GM20431 (cell line): ENCODE measurements at regions not wholly inside any gene's neighbourhood (a gene's known extent, or its start where the extent isn't known, plus 50 kb on each side); places are given as distances from the start of the nearest gene placed in this dataset.
"Not testable (repeated sequence)": the region's sequence is repeated elsewhere in the genome, so short reads cannot be mapped to it uniquely, and the experiment has no call there.

Experiments
- in situ Hi-C: fragments of 300-500 bp; cut with MseI, MboI; formaldehyde crosslinking; loops from one replicate; pipeline ENCODE4 v1.15.0; 2020; ENCODE audit warnings: low sequenced_read_pairs; ENCODE audit not compliant: unreplicated experiment

GRCh38 chr4:12089920-12090319, 661.2 kb upstream of the HS3ST1 start:
- in situ Hi-C loops, result not testable (repeated sequence)

DNA sequence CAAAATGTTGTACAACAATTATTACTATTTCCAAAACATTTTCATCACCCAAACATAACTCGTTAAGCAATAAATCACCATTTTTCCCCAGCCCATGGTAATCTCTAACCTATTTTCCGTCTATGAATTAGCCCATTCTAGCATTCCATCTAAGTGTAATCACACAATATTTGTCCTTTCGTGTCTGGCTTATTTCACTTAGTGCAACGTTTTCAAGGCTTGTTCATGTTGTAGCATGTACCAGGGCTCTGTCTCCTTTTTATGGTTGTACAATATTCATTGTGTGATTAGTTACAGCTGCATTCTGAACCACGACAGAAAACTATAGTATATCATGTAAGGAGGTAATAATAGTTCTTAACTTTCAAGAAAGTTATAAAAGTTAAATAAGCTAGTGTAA, 656.0 kb upstream of the HS3ST1 start:
- in situ Hi-C loops, result no loop called here

GRCh38 chr4:12071316-12071715, 642.6 kb upstream of the HS3ST1 start:
- in situ Hi-C loops, result no loop called here

- in situ Hi-C loops, result no loop called here
Observed at GRCh38 chr4:12053966-12054365, 625.3 kb upstream of the HS3ST1 start.

DNA sequence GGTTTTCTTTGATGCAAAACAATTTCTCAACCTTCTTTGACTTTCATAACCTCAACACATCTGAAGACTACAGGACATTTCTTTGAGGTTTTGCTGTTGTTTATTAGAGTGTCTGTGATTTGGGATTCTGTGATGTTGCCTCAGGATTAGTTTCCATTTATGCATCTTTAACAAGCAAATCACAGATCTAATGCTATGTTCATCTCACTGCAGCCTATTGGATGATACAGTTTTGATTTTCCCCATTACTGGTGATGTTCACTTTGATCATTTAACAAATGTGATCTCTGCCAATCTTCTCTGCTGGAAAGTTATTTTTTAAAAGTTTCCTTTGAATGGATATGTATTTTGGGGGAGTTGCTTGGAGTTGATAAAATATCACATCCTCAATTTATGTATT, 624.9 kb upstream of the HS3ST1 start:
- in situ Hi-C loops, result no loop called here

GRCh38 chr4:12050357-12050756, 621.7 kb upstream of the HS3ST1 start:
- in situ Hi-C loops, result no loop called here

GRCh38 chr4:12042818-12043217, 614.1 kb upstream of the HS3ST1 start:
- in situ Hi-C loops, result no loop called here

GRCh38 chr4:12041828-12042227, 613.1 kb upstream of the HS3ST1 start:
- in situ Hi-C loops, result no loop called here

GRCh38 chr4:12036450-12036849, 607.8 kb upstream of the HS3ST1 start:
- in situ Hi-C loops, result no loop called here

- in situ Hi-C loops, result no loop called here
Observed at GRCh38 chr4:12028258-12028657, 599.6 kb upstream of the HS3ST1 start.

DNA sequence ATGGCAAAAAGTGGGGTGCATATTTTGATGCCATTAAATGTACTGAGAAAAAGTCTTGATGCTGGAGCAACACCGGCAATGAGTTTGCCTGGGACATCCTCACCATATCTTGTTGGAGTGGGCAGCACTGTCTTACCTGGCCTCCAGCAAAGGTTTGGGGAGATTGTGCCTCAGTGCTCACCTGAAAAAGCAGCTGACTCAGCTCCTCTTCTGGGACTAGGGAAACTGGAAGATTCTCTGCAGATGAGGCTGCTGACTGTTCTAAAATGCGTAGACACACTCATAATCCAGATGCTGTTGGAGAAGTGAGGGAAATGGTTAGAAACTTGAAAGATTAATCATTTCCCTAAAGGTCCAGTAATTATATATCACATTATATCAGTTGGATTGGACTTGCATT, 593.7 kb upstream of the HS3ST1 start:
- in situ Hi-C loops, result no loop called here

DNA sequence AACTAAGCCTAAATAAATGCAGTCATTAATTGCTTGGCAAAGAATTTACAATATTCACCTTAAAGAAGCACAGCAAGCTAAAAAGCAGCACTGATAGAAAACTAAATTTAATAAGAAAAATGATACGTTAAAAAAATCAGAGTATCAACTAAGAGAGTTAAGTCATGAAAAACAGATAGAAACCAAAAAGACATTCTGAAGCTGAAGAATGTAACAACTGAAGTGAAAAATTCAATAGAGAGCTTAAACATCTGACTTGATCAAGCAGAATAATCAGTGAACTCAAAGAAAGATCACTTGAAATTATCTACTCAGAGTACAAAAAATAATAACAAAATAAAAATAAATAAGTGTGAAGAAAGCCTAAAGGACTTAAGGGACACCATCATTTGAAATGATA, 588.0 kb upstream of the HS3ST1 start:
- in situ Hi-C loops, result no loop called here

DNA sequence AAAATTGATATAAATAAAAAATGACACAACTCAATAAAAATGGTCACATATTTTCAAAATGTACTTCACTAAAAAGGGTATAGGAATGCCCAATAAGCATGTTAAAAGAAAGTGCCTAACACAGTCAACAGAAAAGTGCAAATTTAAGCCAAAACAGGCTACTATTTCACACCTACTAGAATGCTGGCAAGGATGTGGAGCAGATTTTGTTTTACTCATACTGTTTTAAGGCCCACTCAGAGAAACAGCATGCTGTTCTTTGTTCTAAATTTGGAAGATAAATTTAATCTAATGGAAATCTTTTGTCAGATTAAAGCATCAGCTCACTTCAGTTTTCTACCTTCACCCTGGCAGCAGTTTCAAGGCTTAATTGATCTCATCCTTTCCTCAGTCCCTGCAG, 576.8 kb upstream of the HS3ST1 start:
- in situ Hi-C loops, result no loop called here

DNA sequence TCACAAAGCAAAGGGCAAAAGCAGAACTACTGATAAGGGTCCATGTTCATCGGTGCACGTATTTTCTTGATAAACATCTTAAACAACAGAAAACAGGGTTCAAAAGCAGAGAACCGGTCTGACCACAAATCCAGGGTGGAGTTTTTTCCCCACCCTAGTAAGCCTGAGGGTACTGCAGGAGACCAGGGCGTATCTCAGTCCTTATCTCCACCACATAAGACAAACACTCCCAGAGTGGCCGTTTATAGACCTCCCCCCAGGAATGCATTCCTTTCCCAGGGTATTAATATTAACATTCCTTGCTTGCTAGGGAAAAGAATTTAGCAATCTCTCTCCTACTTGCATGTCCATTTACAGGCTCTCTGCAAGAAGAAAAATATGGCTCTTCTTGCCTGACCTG, 567.9 kb upstream of the HS3ST1 start:
- in situ Hi-C loops, result not testable (repeated sequence)

DNA sequence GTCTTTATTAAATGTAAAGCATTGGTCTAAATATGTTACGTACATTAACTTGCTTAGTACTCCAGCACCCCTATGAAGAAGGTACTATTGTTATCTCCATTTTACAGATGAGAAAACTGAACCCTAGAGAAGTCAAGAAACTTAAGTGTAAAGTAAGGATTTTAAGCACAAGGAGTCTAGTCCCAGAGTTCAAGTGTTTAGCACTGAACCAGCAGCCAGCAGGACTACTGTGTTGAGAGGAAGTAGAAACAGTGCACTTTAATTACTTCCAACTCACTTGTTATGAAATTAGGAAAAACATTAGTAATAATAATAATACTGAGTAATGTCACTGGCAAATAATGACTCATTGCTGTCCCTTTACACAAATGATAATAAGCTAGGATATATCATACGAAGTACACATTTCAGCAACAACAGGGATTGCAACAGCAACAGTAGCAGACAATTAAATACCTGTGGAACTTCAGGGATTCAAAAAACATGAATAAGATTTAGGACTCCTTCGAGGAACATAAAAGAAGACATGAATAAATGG, 548.1 kb upstream of the HS3ST1 start:
- in situ Hi-C loops, result no loop called here

DNA sequence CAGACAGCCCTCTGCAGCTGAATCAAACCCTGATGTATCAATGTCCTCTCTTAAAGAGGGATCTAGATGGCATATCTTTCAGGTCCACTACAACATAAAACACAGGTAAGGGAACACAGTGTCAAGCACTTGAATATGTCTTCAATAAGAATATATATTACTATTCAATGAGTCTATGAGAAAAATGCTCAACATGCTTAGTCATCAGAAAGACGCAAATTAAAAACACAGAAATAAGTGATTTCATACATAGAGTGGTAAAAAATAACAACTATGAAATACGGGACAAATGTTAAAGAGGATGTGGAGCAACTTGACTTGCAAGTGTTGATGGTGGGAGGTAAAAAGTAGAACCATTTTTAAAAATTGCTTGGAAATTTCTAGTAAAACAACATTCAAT, 544.6 kb upstream of the HS3ST1 start:
- in situ Hi-C loops, result no loop called here

GRCh38 chr4:11970754-11971153, 542.1 kb upstream of the HS3ST1 start:
- in situ Hi-C loops, result no loop called here

DNA sequence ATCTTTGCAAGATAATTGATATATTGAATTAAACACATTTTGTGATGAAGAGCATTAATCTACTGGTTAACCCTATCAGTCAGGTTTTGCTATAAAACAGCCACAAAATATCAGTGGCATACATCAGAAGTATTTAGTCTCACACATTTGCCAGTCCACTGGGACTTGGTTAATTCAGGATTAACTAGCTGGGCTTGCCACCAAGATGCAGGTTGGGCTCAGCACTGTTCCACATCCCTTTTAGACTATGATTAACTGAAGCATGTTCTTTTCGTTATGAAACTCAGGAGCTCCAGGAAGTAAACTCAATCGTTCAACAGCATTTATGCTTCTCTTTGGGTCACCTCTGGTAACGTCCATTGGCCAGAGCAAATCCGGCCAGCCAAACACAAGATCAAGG, 538.1 kb upstream of the HS3ST1 start:
- in situ Hi-C loops, result no loop called here

DNA sequence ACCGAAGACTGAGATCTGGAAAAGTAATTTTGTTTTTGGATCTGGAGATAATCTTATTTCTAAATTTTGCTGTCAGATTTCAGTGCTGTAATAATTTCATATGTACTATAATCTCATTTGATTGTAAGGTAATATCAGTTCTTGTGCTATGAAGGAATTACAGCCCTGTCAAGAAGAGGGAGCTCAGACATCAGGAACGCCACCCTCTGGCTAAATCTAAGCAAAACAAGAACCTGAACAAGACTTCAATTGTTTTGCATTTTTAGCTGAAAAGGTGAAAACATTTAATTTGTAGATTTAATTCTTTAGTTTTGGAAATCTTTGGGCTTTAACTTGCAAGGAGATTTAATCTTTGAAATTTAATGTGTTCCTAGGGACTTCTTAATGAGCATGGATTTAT, 525.4 kb upstream of the HS3ST1 start:
- in situ Hi-C loops, result no loop called here

GRCh38 chr4:11949355-11949754, 520.7 kb upstream of the HS3ST1 start:
- in situ Hi-C loops, result no loop called here

DNA sequence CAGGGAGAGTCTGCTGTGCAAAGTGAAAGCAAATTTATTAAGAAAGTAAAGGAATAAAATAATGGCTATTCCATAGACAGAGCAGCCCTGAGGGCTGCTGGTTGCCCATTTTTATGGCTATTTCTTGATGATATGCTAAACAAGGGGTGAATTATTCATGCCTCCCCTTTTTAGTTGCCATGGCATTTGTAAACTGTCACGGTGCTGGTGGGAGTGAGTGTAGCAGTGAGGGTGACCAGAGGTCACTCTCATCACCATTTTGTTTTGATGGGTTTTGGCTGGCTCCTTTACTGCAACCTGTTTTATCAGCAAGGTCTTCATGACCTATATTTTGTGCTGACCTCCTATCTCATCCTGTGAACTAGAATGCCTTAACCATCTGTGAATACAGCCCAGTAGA, 518.9 kb upstream of the HS3ST1 start:
- in situ Hi-C loops, result not testable (repeated sequence)

DNA sequence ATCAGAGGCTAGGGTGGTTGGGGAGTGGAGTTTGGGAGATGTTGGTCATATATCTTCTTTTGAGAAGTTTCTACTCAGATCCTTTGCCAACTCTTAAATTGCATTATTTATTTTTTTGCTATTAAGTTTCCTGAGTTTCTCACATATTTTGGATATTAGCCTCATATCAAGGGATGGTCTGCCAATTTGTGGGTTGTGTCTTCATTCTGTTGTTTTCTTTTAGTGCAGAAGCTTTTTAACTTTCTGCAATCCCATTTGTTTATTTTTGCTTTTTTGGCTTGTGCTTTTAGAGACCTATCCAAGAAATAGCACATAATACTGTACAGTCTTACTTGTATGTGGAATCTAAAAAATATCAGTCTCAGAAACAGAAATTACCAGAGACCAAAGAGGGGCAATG, 509.2 kb upstream of the HS3ST1 start:
- in situ Hi-C loops, result no loop called here

GRCh38 chr4:11931266-11931820, 502.6 kb upstream of the HS3ST1 start:
- in situ Hi-C loops, result no loop called here
